NT2/D1 (cell line): ENCODE measurements at regions not wholly inside any gene's neighbourhood (a gene's known extent, or its start where the extent isn't known, plus 50 kb on each side); places are given as distances from the start of the nearest gene placed in this dataset.

Experiments used
- SUZ12 ChIP-seq: IDR thresholded peaks from 2 replicates; pipeline ENCODE4 v1.6.1; 2011; ENCODE audit not compliant: insufficient read length, insufficient read depth; ENCODE audit errors: extremely low read depth
- YY1 ChIP-seq: IDR thresholded peaks from 2 replicates; pipeline ENCODE4 v1.6.1; 2011; ENCODE audit not compliant: insufficient read length, insufficient read depth
- ZNF274 ChIP-seq: IDR thresholded peaks from 2 replicates; pipeline ENCODE4 v1.6.1; 2011; ENCODE audit warnings: mild to moderate bottlenecking, low read depth, low read length

GRCh38 chr3:35081899-35082298 lies 557.4 kb upstream of the ARPP21 start:
- TF ChIP-seq YY1 = no peak
- TF ChIP-seq SUZ12 = no peak
- no peak for TF ChIP-seq ZNF274
